GM12891 (cell line): ENCODE measurements at regions not wholly inside any gene's neighbourhood (a gene's known extent, or its start where the extent isn't known, plus 50 kb on each side); places are given as distances from the start of the nearest gene placed in this dataset.

Source experiments
- PAX5 ChIP-seq: IDR thresholded peaks from 2 replicates; pipeline ENCODE4 v1.6.1; 2011; ENCODE audit warnings: low read length, moderate library complexity, mild to moderate bottlenecking; ENCODE audit not compliant: insufficient read depth, severe bottlenecking
- POLR2AphosphoS5 ChIP-seq: IDR thresholded peaks from 2 replicates; pipeline ENCODE4 v1.6.1; 2011; ENCODE audit warnings: low read depth, low read length, control low read depth
- SPI1 ChIP-seq: IDR thresholded peaks from 2 replicates; pipeline ENCODE4 v1.6.1; 2011; ENCODE audit warnings: low read depth, low read length, control low read depth
- TAF1 ChIP-seq: IDR thresholded peaks from 2 replicates; pipeline ENCODE4 v1.6.1; 2011; ENCODE audit warnings: low read depth, low read length, control low read depth

- TF ChIP-seq PAX5 (no peak), POLR2AphosphoS5 (no peak), TAF1 (no peak), SPI1 (no peak)
These were observed 286.1 kb downstream of the IRS2 start for GRCh38 chr13:109500146-109500773.
